HG02870 (cell line): ENCODE measurements at regions not wholly inside any gene's neighbourhood (a gene's known extent, or its start where the extent isn't known, plus 50 kb on each side); places are given as distances from the start of the nearest gene placed in this dataset.
"Not testable (repeated sequence)": the region's sequence is repeated elsewhere in the genome, so short reads cannot be mapped to it uniquely, and the experiment has no call there.

Source experiments
- ATAC-seq: cut with Tn5 transposase; IDR thresholded peaks from one replicate; pipeline ENCODE4 v1.9.1; 2021; ENCODE audit warnings: mild to moderate bottlenecking, moderate library complexity; ENCODE audit not compliant: unreplicated experiment

GRCh38 chr12:91289906-91290305, 107.3 kb upstream of the DCN start:
- ATAC-seq, result no peak

- ATAC-seq, result no peak
Observed at GRCh38 chr12:91289072-91289471, 106.5 kb upstream of the DCN start.

DNA sequence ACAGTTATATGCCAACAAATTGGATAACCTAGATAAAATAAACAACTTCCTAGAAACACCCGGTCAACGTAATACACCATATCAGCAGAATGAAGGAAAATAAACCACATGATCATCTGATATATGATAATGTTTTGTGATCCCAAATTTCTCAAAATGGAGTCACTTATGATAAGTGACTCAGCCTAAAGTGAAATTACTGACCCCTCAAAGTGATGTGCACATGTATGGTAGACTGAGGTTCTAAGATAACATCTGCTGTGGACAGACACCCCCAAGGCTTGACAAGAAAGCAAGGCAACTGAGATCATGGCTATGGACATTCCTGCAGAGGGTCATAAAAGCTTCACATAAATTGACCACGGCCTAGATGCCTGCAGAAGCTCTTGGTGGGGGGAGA, 105.1 kb upstream of the DCN start:
- ATAC-seq, result no peak

DNA sequence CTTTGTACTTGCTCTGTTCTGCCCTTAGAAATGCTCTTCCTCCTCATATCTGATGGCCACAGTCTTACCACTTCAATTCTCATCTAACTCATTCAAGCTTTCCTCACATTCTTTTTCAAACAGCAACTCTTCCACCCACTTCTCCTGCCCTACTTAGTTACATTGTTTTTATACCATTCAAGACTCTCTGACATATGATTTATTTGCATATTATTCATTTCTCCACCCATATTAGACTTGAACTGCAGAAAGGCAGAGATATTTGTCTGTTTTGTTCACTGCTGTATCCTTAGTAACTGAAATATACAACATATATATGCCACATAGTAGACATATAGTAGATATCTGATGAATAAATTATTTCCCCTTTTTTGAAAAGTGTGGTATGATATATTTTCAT, 95.5 kb upstream of the DCN start:
- ATAC-seq, result no peak

DNA sequence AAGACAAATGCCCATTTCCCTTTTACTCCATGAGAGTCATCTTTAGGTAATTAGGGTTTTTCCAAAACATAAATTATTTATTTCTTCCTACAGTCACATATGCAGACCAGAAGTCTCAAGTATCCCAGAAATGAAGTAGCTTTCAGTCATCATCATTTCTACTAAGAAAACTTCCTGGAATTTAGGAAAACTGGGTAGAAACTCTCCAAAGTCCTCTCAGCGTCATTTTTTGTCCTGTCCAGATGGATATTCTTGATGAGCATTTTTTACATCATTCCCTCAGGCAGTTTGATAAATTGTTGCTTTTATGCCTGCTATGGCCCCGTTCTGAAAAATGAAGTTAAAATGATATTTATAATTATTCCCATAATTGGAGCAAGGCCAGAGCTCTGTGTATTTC, 93.9 kb upstream of the DCN start:
- no peak for ATAC-seq

DNA sequence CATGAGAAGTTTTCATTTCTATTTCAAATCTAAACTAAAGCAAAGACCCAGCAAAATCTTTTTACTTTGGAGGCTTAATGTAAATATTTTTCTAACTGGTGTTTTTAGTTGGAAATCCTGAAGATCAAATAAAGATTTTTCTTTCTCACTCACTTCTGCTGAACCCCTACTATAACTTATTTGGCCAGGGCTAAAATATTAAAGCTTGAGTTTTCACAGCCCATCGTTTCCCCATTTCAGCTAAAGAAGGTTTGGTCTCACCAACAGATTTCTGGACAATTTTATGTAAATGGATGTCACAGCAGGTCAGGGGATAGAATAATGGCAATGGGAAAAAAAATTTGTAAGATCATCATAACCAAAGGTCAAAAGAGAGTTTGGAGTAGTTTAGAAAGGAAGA, 92.7 kb upstream of the DCN start:
- no peak for ATAC-seq

DNA sequence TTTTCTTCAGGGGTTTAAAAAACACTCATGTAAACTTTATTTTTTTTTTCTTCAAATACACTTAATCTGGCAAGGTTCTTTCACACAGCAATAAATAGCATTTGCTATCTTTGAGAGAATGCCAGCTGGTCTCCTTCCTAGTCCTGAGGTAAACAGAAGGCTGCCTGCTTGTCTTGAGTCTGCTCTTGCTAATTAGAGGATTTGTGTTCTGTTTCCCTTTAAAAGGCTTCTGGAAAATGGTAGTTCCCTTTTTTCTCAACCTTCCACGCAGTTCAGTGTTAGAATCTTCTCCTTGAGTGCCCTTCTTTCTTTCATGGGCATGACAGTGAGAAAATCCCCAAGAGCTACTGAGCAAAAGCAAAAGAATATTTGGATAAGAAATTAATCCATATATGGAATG, 92.3 kb upstream of the DCN start:
- no peak for ATAC-seq

- no peak for ATAC-seq
Observed at GRCh38 chr12:91273560-91273959, 90.9 kb upstream of the DCN start.

GRCh38 chr12:91272461-91273063, 89.9 kb upstream of the DCN start:
- no peak for ATAC-seq

DNA sequence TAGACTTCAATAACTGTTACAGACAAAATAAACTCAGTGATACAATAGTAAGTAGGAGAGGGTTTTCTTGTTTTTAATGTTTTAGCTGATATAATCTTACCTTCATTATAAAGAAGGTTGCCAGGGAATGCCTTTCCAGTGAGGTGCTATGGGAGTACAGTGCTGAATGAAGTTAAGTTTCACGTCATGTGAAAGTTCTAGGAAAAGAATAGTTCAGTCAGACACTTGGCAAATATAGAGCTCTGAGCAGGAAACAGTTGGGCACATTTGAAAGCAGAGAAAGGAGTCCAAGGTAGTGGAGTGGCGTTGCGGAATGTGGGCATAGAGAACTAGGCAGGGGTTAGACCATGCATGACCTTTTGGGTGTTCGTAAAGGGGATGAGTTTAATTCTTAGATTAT, 88.6 kb upstream of the DCN start:
- no peak for ATAC-seq

GRCh38 chr12:91267039-91267438, 84.4 kb upstream of the DCN start:
- ATAC-seq, result no peak

DNA sequence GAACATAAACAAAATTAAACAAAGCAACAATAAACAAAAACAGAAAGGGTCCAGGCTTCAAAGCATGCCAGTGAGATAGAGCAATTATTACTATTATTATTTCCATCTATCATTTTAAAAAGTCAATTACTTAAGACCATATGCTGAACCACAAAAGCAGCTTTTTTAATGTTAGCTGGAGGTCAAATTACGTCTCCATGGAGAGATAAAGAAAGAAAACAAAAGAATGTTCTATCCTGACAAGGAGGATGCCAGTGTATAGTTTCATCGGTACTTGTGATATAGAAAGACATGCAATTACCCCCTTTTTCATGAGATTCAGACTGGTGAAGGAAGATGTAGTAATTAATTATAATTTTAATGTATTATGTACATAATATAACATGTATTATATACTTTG, 81.6 kb upstream of the DCN start:
- no peak for ATAC-seq

DNA sequence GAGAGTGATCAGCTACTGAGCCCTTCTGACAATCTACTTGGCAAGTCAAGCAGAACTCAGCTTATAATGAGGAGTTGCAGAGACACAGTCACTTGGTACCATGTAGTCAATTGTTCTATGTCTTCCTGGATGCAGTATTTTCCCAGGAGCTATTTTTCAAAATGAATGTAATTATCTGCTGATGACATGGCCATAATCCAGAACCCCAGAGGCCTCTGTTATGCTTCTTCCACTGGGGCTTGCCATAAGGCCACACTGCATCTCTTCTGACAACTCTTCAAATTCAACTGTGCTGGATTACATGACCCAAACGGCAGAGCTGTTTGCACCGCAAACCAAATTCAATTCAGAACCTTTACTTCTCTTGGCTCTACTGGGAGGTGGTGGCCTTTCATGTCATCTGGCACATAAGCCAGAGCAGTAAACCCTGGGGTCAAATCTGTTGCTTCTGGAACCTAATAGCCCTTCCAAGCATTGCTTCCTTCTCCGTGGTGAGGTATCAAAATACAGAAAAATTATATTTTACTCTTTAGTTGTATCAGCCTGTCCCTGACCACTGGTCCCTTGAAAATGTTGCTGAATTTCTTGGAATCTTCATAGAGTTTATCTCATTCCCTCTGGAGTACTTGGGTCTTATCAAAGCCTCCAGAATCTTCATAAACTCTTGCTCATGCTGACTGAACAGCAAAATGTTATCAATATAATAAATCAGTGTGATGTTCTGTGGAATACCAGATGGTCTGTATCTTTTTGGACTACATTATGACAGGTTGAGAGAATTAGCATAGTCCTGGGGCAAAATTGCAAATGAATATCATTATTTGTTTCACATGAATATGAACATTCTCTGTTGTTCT, 79.4 kb upstream of the DCN start:
- ATAC-seq, result no peak

DNA sequence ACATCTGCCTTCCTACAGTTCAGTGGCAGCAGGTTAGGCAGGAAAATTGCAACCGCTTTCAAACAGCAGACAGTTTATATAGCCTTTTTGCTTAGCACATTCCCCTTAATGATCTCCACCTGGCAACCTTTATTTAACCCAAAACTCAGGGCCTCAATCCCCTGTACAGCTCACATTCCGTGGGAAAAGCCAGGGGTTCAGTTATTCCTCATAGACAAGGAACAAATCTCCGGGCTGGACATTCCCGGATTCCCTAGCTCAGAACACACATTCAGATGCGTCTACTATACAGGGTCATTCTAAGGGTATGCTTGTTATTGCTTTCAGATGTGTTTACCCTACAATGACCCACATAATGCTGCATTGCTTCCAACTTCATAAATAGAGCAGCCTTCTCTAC, 73.8 kb upstream of the DCN start:
- no peak for ATAC-seq

DNA sequence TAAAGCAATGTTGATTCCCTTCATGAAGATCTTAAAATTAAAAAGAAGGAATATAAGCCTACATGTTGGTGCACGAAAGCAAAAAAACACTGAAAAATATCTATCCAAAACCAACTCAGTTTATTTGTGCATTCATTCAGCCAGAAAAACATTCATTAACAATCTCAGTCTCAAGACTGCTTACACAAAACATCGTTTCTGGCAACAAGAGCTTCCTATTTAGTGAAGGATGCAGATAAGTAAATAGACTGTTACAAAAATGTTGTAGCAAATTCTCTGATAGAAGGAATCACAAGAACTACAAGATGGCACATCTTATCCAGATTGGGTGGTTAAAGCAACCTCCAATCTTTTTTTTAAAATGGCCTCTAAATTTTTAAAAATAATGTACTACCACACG, 69.7 kb upstream of the DCN start:
- no peak for ATAC-seq

DNA sequence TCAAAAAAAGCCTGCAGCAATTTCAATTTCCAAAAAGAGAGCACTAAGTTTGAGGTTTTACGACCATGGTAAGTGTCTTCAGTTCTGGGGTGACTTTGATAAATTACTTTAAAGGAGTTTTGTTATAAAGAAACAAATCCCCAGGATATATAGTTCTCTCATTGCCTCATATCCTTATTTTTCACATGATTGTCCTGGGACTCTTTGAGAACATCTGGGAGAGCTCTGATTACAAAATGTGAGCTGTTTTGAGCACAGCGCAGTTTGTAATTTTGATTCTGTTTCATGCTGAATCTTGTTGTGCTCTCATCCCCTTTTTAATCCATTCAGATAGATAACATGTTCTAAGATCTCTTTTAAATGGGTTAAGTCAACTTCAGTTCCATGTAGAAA, 67.7 kb upstream of the DCN start:
- ATAC-seq, result no peak

DNA sequence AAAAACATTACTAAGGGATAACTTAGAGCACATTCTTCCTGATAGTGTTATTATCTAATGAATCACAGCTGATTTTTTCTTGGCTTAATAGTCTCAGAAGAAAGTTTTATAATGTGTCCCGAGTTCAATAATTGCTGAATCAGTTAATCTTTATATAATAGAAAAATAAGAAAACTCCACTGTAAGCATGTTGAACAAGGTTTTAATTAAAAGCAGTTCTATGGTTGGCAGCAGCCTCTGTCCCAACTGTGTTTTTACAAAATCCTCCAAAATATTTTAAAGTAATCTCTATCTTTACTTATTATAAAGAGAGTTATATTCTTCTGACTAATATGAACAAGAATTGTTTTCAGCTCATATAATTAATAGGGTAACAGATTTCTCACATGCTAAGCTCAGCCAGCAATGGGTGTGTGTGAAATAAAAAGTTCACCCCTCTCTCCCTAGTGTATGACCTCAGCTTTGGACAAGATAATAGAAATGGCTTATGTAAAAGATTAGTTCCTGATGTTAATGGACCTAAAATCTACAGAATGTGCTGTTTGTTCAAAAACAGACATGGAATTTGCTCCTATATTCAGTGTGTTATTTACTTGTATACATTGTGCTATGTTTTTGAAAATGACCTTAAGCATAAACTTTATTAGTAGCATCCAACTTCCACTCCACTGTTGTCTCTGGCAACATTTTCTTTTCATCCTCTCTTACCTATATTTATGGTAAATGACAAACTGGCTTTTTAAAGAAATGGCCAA, 67.1 kb upstream of the DCN start:
- ATAC-seq, result no peak

DNA sequence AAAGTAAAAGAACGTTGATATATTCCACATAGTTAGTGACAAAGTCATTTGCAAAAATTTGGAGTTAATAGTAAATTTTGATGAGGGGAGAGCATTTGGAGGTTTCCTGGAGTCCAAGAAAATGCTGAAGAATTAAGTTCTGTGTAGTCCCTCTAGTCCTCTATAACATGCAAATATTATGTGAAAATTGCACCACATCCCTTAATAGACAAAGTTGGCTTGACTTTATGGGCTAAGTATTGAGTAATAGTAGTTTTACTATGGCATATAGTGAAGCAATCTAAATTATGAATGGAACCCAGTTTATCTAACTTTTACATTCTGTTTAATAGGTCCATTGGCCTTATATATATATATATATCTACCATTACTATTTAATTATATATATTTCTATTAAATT, 66.4 kb upstream of the DCN start:
- no peak for ATAC-seq

GRCh38 chr12:91243177-91243576, 60.6 kb upstream of the DCN start:
- ATAC-seq, result not testable (repeated sequence)

GRCh38 chr12:91241756-91242155, 59.1 kb upstream of the DCN start:
- ATAC-seq, result no peak

DNA sequence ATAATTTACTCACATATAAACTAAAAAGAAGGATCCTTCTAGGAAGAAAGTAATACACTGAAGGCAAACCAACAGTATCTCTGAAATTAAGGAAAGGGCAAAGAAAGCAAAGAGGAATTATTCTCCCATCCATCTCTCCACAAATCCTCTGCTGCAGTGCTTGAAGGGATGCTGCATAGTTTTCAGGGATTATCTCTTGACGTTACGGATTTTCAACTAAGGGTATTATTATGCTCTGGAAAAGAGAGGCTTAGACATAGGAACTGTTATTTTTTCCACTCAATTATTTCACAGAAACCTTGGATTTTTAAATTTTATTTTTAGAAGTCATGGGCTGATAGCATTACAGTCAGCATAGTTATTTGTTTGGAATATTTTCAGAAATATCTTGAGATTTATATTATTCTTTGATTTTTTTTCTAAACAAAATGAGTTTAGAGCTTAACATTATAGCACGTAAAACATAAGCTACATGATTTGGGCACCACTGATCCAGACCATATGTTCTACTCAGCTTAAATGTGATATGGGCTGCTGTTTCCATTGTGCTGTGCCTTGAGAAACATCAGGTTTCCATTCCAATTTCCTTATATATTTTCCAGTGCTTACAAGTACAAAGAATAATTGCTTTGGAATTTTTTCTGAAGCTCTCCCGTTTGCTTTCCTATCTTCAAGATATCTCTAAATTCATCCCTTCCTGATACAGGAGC, 57.9 kb upstream of the DCN start:
- ATAC-seq, result no peak
